CD14-positive monocyte (primary cell): ENCODE measurements at regions not wholly inside any gene's neighbourhood (a gene's known extent, or its start where the extent isn't known, plus 50 kb on each side); places are given as distances from the start of the nearest gene placed in this dataset.

ENCODE experiments used
- DNase-seq, 3 donors: peaks; one replicate each; pipeline ENCODE4 v3.0.0-alpha.2; 2011 to 2022
- H2AFZ ChIP-seq: 2 replicates; pipeline ENCODE4 v1.6.0; 2012; ENCODE audit warnings: mild to moderate bottlenecking, low read depth, low read length, inconsistent platforms; ENCODE audit not compliant: insufficient read depth, poor library complexity, severe bottlenecking
- H3K27ac ChIP-seq, 2 donors: 1 replicate in 1 of 2; 2 replicates in 1 of 2; pipeline ENCODE4 v1.5.1; 2012 to 2013; ENCODE audit warnings: low read length in 2 of 2, control low read depth in 1 of 2, inconsistent platforms in 1 of 2, low read depth in 1 of 2, mild to moderate bottlenecking in 1 of 2
- H3K27me3 ChIP-seq, 2 donors: one replicate each; pipeline versions ENCODE4 v1.6.0 to v1.6.1; 2011 to 2013; ENCODE audit warnings: low read length in 2 of 2; ENCODE audit not compliant: control insufficient read depth in 2 of 2, insufficient read depth in 2 of 2
- H3K36me3 ChIP-seq, 2 donors: replicated peaks in 1 of 2; 1 replicate in 1 of 2; 2 replicates in 1 of 2; pipeline versions ENCODE4 v1.5.1 to v1.6.1; 2012 to 2013; ENCODE audit warnings: low read length in 2 of 2, control low read depth in 1 of 2, inconsistent platforms in 1 of 2, mild to moderate bottlenecking in 1 of 2; ENCODE audit not compliant: insufficient read depth in 2 of 2, control insufficient read depth in 1 of 2
- H3K4me1 ChIP-seq, 2 donors: 1 replicate in 1 of 2; 2 replicates in 1 of 2; pipeline versions ENCODE4 v1.5.1 to v1.6.1; 2012 to 2013; ENCODE audit warnings: low read length in 2 of 2, control low read depth in 1 of 2, inconsistent platforms in 1 of 2, mild to moderate bottlenecking in 1 of 2, moderate library complexity in 1 of 2; ENCODE audit not compliant: insufficient read depth in 2 of 2, control insufficient read depth in 1 of 2
- H3K4me2 ChIP-seq: replicated peaks from 2 replicates; pipeline ENCODE3; 2012; ENCODE audit warnings: low read length, moderate library complexity, mild to moderate bottlenecking; ENCODE audit not compliant: poor library complexity, severe bottlenecking; ENCODE audit errors: extremely low read depth
- H3K4me3 ChIP-seq, 3 experiments: fragments of 200-600 bp in 1 of 3; sonication (generic) in 1 of 3; replicated peaks in 1 of 3; 1 replicate in 2 of 3; 2 replicates in 1 of 3; pipeline ENCODE4 v1.5.1; 2011 to 2013; ENCODE audit warnings: low read length in 3 of 3, mild to moderate bottlenecking in 3 of 3, control low read depth in 2 of 3, low read depth in 2 of 3, inconsistent platforms in 1 of 3, moderate library complexity in 1 of 3
- H3K79me2 ChIP-seq: 2 replicates; pipeline ENCODE4 v1.6.0; 2012; ENCODE audit warnings: mild to moderate bottlenecking, control low read depth, inconsistent platforms, low read length, moderate library complexity; ENCODE audit not compliant: insufficient read depth
- H3K9ac ChIP-seq: 2 replicates; pipeline ENCODE4 v1.6.0; 2017; ENCODE audit warnings: low read length, mild to moderate bottlenecking; ENCODE audit not compliant: insufficient read depth, poor library complexity, severe bottlenecking
- H3K9me3 ChIP-seq, 2 donors: replicated peaks in 1 of 2; 1 replicate in 1 of 2; 2 replicates in 1 of 2; pipeline versions ENCODE4 v1.5.1 to v1.6.1; 2012 to 2013; ENCODE audit warnings: low read length in 2 of 2, control low read depth in 1 of 2; ENCODE audit not compliant: control insufficient read depth in 1 of 2, insufficient read depth in 1 of 2
- H4K20me1 ChIP-seq: 2 replicates; pipeline ENCODE4 v1.6.0; 2012; ENCODE audit warnings: mild to moderate bottlenecking, low read length, control low read depth, moderate library complexity; ENCODE audit not compliant: insufficient read depth
- H3K27ac Mint-ChIP-seq, 7 donors: one replicate each; pipeline ENCODE4 v1.8.0; 2020; ENCODE audit warnings: mild to moderate bottlenecking in 7 of 7, mixed read lengths in 7 of 7, moderate library complexity in 6 of 7, inconsistent platforms in 2 of 7
- H3K27me3 Mint-ChIP-seq, 3 donors: one replicate each; pipeline ENCODE4 v1.8.0; 2021 to 2022; ENCODE audit warnings: low read depth in 3 of 3, mild to moderate bottlenecking in 3 of 3, mixed read lengths in 3 of 3, moderate library complexity in 3 of 3, inconsistent platforms in 1 of 3
- H3K36me3 Mint-ChIP-seq, 2 donors: one replicate each; pipeline ENCODE4 v1.8.0; 2020; ENCODE audit warnings: mixed read lengths in 2 of 2, inconsistent platforms in 1 of 2, mild to moderate bottlenecking in 1 of 2
- H3K4me1 Mint-ChIP-seq: one replicate; pipeline ENCODE4 v1.8.0; 2020; ENCODE audit warnings: mild to moderate bottlenecking, mixed read lengths
- H3K4me3 Mint-ChIP-seq, 2 donors: one replicate each; pipeline ENCODE4 v1.8.0; 2020; ENCODE audit warnings: mild to moderate bottlenecking in 2 of 2, mixed read lengths in 2 of 2, moderate library complexity in 1 of 2
- H3K9me3 Mint-ChIP-seq, 7 donors: one replicate each; pipeline ENCODE4 v1.8.0; 2020 to 2022; ENCODE audit warnings: mixed read lengths in 7 of 7, mild to moderate bottlenecking in 6 of 7, moderate library complexity in 6 of 7, inconsistent platforms in 2 of 7
- WGBS: methylation state at CpG from one replicate; pipeline ENCODE4 v1.1.5; 2013; ENCODE audit warnings: missing lambda C conversion rate; ENCODE audit not compliant: insufficient coverage; 5-methylcytosine and 5-hydroxymethylcytosine counted together
- intact Hi-C, 2 donors: fragments of 100-400 bp; cut with micrococcal nuclease; formaldehyde crosslinking; loops; one replicate each; pipeline versions ENCODE4 v1.15.0 to v1.15.1; 2023
- TF ChIP-seq, protein P1 (sequence below): fragments of 200-600 bp; IDR thresholded peaks from one replicate; pipeline ENCODE4 v1.8.0; 2022; ENCODE audit warnings: antibody characterized with exemption, mild to moderate bottlenecking

- H3K9me3 Mint-ChIP-seq = peaks cover 4 to 22% (median 13%) of the 10 kb centered on the region in 7 donors
- no peak for DNase-seq
- 89% methylated on average over 2 of the region's 5 CpGs for WGBS
Measured at GRCh38 chr5:21613971-21614488, 1239.1 kb downstream of the CDH12 start.

DNA sequence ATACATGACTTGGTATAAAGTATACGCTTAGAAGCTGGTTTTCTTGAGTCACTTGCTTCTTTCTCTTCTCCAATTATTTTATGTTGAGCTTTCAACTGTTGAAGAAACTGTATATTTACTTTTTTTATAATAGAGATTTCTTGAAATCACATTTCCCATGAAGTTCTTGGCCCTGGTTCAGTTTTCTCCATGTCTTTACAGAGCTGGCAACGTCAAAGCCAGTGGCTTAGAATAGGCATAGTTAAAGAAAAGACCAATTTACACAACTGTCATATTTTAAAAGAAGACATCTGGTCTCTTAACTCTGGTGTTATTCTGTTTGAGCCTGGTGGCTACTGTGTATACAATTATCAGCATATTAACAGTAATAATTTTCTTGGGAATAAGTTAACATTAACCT, 1249.3 kb downstream of the CDH12 start:
- H3K36me3 Mint-ChIP-seq = no peaks in the 10 kb centered on the region
- no CpG with 5 or more reads among the region's 2 CpGs for WGBS

More at GRCh38 chr5:21613971-21614488, 1239.1 kb downstream of the CDH12 start:
- peaks cover 0 to 3% (median 1%) of the 10 kb centered on the region in 3 donors for H3K27me3 Mint-ChIP-seq
- Histone ChIP-seq H2AFZ (no peak overlapping the region), H3K36me3 (no peaks in the 10 kb centered on the region), H3K9me3 (peaks cover 8 to 18% of the 10 kb centered on the region in 2 donors), H3K4me1 (no peaks in the 10 kb centered on the region), H3K4me2 (no peak overlapping the region), H3K9ac (no peak overlapping the region), H3K27ac (no peak overlapping the region), H3K4me3 (no peak overlapping the region), H3K79me2 (no peaks in the 10 kb centered on the region), H3K27me3 (no peaks in the 10 kb centered on the region), H4K20me1 (no peaks in the 10 kb centered on the region)
- TF ChIP-seq, protein P1, sequence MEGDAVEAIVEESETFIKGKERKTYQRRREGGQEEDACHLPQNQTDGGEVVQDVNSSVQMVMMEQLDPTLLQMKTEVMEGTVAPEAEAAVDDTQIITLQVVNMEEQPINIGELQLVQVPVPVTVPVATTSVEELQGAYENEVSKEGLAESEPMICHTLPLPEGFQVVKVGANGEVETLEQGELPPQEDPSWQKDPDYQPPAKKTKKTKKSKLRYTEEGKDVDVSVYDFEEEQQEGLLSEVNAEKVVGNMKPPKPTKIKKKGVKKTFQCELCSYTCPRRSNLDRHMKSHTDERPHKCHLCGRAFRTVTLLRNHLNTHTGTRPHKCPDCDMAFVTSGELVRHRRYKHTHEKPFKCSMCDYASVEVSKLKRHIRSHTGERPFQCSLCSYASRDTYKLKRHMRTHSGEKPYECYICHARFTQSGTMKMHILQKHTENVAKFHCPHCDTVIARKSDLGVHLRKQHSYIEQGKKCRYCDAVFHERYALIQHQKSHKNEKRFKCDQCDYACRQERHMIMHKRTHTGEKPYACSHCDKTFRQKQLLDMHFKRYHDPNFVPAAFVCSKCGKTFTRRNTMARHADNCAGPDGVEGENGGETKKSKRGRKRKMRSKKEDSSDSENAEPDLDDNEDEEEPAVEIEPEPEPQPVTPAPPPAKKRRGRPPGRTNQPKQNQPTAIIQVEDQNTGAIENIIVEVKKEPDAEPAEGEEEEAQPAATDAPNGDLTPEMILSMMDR = no peak
- H3K4me3 Mint-ChIP-seq = no peak overlapping the region
- no peaks in the 10 kb centered on the region for H3K36me3 Mint-ChIP-seq
- H3K4me1 Mint-ChIP-seq = no peaks in the 10 kb centered on the region
- H3K27ac Mint-ChIP-seq = peak overlapping the region in 1 of 7 donors; percentile 33
- intact Hi-C loops = no loop called here

More for the DNA sequence above, 1249.3 kb downstream of the CDH12 start:
- no peak overlapping the region for H3K4me3 ChIP-seq
- peaks cover 0 to 1% (median 0%) of the 10 kb centered on the region in 3 donors for H3K27me3 Mint-ChIP-seq
- no peak overlapping the region for H3K27ac ChIP-seq
- H3K9me3 Mint-ChIP-seq = peaks cover 0 to 6% (median 1%) of the 10 kb centered on the region in 7 donors
- TF ChIP-seq, protein P1 = no peak
- intact Hi-C loops = no loop called here
- H3K27me3 ChIP-seq = no peaks in the 10 kb centered on the region
- no peak overlapping the region for H3K4me3 Mint-ChIP-seq
- H3K27ac Mint-ChIP-seq = no peak overlapping the region
- no peaks in the 10 kb centered on the region for H3K79me2 ChIP-seq
- H3K4me2 ChIP-seq = no peak overlapping the region
- H3K9ac ChIP-seq = no peak overlapping the region
- no peaks in the 10 kb centered on the region for H3K4me1 Mint-ChIP-seq
- DNase-seq = no peak
- no peak overlapping the region for H2AFZ ChIP-seq
- H4K20me1 ChIP-seq = no peaks in the 10 kb centered on the region
- no peaks in the 10 kb centered on the region for H3K4me1 ChIP-seq
- no peaks in the 10 kb centered on the region for H3K36me3 ChIP-seq
- H3K9me3 ChIP-seq = no peaks in the 10 kb centered on the region
